Superior temporal gyrus (tissue), 1 donor: ENCODE measurements at regions not wholly inside any gene's neighbourhood (a gene's known extent, or its start where the extent isn't known, plus 50 kb on each side); places are given as distances from the start of the nearest gene placed in this dataset.
"Not testable (repeated sequence)": the region's sequence is repeated elsewhere in the genome, so short reads cannot be mapped to it uniquely, and the experiment has no call there.

Experiments used
- DNase-seq: peaks from one replicate; pipeline ENCODE4 v3.0.0-alpha.2; 2016; ENCODE audit errors: extremely low spot score

GRCh38 chrX:40373641-40374040 is 207.1 kb upstream of the ATP6AP2 start:
- DNase-seq: no peak

DNA sequence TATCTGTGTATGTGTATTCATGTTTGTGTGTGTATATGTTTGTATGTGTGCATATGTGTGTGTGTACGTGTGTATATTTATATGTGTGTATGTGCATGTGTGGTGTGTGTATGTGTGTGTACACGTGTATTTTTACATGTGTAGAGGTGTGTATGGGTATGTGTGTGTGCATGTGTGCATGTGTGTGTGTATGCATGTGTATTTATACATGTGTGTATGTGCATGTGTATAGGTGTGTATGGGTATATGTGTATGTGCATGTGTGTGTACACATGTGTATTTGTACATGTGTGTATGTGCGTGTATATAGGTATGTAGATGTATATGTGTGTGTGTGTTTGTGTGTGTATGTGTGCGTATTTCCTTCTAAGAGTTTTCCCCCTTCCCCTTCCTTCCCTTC is 207.7 kb upstream of the ATP6AP2 start:
- no peak for DNase-seq

DNA sequence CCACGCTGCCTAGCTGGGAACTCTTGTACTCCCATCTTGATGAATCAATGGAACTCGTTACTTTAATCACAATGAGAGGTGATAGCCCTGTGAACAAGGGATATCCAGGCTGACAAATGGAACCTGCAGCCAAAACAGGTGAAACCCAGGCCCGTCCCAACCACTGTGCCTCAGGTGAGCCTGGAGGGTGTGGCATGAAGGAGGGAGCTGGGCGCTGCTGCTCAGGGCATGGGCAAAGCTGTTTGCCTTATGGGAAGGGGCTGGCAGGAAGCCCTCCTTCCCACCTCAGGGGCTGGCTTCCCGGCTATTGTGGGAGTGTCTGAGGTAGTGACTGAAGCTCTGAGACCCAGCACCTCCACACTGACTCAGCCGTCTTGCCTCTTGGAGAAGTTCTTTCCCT is 209.4 kb upstream of the ATP6AP2 start:
- DNase-seq: no peak

DNA sequence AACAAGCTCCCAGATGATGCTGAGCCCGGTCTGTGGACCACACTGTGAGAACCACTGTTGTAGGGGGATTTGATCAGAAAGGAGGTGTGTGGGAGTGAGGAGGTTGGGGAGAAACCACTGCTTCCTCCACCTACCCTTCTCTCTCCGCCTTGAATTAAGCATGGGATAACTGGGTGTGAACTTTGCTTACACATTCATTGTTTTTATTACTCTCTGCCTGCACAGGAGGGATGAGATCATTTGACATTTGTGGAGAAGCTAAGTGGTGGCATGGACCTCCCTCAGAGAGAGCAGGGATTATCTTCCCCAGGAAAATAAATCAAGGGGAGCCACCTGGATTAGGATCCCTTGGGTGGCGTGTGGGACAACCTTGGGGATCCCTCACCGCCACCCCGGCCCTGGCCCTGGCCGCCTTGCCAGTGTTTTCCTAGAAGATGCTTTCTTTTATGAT is 212.1 kb upstream of the ATP6AP2 start:
- DNase-seq: no peak

DNA sequence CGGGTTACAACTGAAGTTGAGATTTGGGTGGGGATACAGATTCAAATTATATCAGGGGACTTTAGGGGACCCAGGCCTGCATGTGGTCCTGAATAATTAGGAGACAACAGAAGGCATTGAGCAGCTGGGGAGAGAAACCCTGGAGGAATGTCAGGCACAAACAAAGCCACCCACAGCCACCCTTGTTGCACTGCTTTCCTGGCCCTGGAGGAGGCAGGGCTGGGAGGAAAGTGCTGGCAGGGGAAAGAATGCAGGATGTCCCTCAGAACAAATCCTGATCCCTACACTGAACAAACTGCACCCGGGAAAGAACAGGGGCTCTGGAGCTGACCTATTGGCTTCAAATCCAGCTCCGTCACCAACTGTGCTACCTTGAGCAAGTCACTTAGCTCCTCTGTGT is 214.1 kb upstream of the ATP6AP2 start:
- DNase-seq: no peak

DNA sequence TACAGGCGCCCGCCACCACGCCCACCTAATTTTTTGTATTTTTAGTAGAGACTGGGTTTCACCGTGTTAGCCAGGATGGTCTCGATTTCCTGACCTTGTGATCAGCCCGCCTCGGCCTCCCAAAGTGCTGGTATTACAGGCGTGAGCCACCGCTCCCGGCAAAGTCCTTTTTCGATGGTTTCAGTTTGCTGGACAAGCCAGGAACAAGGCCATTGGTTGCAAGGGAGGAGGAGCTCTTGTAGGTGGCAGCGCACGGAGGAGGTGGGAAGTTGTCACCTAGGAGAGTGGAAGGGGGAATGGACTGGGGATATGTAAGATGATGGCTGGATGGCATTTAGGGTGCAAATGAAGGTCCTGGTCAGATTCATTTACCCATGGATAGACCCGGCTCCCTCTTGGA is 218.5 kb upstream of the ATP6AP2 start:
- DNase-seq: not testable (repeated sequence)

DNA sequence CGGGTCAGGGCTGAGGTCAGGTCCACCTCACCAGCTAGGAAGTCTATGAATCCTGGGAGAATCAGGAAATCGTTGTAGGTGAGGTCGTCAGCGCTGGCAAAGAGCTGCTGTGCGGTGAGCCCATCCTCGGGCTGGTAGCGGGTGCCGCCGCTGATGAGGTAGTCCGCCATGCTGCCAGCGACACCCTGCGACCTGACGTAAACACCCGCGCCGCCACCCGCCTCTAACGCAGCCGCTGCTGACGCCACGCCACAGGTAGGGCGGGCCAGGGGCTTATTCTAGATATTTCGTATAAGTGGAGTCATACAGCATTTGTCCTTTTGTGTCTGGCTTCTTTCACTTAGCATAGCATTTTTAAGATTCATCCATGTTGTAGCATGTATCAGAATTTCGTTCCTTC is 220.2 kb upstream of the ATP6AP2 start:
- DNase-seq: no peak

- DNase-seq: no peak
Measured at GRCh38 chrX:40359593-40359992, 221.2 kb upstream of the ATP6AP2 start.

DNA sequence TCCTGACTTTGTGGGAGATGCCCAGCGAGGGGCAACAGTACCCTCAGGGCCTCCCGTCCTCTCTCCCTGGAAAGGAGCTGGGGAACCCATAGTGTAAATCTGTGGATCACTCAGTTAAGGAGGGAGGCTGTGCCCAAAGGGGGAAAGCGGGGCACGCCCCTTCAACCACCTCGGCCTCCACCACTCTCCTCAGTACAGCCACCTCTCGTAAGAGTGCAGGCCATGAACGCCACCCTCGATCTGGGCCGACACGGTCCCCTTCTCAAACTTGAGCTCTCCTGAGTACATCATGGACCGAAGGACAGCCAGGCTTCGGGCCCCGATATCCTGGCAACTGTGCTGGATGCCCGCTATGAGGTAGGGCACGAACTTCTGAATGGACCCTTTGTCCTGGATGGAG is 221.8 kb upstream of the ATP6AP2 start:
- DNase-seq: no peak

GRCh38 chrX:40349251-40349650 is 231.5 kb upstream of the ATP6AP2 start:
- no peak for DNase-seq

- no peak for DNase-seq
Measured at GRCh38 chrX:40346379-40346778, 234.4 kb upstream of the ATP6AP2 start.

- no peak for DNase-seq
Measured at GRCh38 chrX:40343319-40343718, 237.5 kb upstream of the ATP6AP2 start.

GRCh38 chrX:40340116-40340515 is 240.7 kb upstream of the ATP6AP2 start:
- no peak for DNase-seq

- no peak for DNase-seq
Measured at GRCh38 chrX:40333344-40333743, 235.6 kb upstream of the BCOR start.

- no peak for DNase-seq
Measured at GRCh38 chrX:40331762-40332161, 234.0 kb upstream of the BCOR start.

GRCh38 chrX:40331353-40331752 is 233.6 kb upstream of the BCOR start:
- DNase-seq: no peak

- DNase-seq: no peak
Measured at GRCh38 chrX:40329616-40330015, 231.9 kb upstream of the BCOR start.

- no peak for DNase-seq
Measured at GRCh38 chrX:40327085-40327484, 229.3 kb upstream of the BCOR start.

GRCh38 chrX:40326186-40326965 is 228.6 kb upstream of the BCOR start:
- no peak for DNase-seq

GRCh38 chrX:40325161-40325560 is 227.4 kb upstream of the BCOR start:
- no peak for DNase-seq

GRCh38 chrX:40323977-40324376 is 226.2 kb upstream of the BCOR start:
- no peak for DNase-seq

- no peak for DNase-seq
Measured at GRCh38 chrX:40320819-40321218, 223.1 kb upstream of the BCOR start.

DNA sequence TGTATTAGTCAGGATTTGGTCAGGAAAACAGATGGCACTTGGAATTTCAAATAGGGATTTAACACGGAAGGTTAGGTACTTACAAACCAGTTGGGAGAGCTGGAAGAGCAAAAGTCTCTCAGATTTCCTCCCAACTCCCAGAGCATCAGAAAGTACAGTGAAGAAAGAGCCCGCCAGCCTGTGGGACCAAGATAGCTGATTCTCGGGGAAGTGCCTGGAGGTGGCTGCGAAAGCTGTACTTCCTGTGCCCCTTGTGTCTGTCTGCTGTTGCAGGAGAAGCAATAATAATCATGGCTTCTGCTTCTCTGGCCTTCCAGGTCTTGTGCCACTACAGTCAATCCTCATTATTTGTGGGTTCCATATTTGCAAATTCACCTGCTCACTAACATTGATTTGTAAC is 221.0 kb upstream of the BCOR start:
- DNase-seq: no peak

DNA sequence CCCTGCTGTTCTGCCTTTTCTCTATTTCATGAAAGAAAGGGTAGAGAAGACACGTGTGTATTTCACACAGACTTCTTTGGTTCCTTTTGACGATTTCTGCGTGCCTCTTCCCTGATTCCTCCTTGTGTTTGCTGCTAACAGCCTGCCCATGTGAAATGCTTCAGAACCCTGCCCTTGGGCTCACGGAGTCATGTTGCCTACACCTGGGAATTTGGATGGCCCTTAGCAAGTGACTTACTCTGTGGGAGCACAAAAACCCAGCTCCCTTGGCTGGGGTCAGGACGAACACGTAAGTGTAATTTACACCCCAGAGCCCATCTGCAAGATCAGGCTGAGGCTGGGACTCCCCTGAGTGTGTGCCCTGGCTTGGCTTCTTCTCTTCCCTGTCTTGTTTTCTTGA is 220.3 kb upstream of the BCOR start:
- DNase-seq: no peak
